ENCODE measurements at regions not wholly inside any gene's neighbourhood (a gene's known extent, or its start where the extent isn't known, plus 50 kb on each side); places are given as distances from the start of the nearest gene placed in this dataset.

GRCh38 chr5:147080391-147080790, 154.4 kb upstream of the STK32A start:
- H3K36me3 ChIP-seq (ENCODE audit: low read depth), result no peaks in the 10 kb centered on the region
- intact Hi-C loops (cut with DNase I, micrococcal nuclease), result no loop called here
- no peaks in the 10 kb centered on the region for H3K9me3 ChIP-seq
- H3K4me3 ChIP-seq, result no peak overlapping the region
- no peaks in the 10 kb centered on the region for H3K4me1 ChIP-seq (ENCODE audit: low read depth)
- DNase-seq (no peak), ATAC-seq (no peak)
- TF ChIP-seq, protein P1, sequence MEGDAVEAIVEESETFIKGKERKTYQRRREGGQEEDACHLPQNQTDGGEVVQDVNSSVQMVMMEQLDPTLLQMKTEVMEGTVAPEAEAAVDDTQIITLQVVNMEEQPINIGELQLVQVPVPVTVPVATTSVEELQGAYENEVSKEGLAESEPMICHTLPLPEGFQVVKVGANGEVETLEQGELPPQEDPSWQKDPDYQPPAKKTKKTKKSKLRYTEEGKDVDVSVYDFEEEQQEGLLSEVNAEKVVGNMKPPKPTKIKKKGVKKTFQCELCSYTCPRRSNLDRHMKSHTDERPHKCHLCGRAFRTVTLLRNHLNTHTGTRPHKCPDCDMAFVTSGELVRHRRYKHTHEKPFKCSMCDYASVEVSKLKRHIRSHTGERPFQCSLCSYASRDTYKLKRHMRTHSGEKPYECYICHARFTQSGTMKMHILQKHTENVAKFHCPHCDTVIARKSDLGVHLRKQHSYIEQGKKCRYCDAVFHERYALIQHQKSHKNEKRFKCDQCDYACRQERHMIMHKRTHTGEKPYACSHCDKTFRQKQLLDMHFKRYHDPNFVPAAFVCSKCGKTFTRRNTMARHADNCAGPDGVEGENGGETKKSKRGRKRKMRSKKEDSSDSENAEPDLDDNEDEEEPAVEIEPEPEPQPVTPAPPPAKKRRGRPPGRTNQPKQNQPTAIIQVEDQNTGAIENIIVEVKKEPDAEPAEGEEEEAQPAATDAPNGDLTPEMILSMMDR (IDR thresholded peaks at IDR 0.05), result no peak

GRCh38 chr5:147081311-147081764, 153.5 kb upstream of the STK32A start:
- TF ChIP-seq, protein P1 (IDR thresholded peaks at IDR 0.05), result no peak
- H3K4me1 ChIP-seq (ENCODE audit: low read depth), result no peaks in the 10 kb centered on the region
- no peak overlapping the region for H3K4me3 ChIP-seq
- H3K36me3 ChIP-seq (ENCODE audit: low read depth), result no peaks in the 10 kb centered on the region
- no peak for DNase-seq
- intact Hi-C loops (cut with DNase I, micrococcal nuclease), result no loop called here
- no peaks in the 10 kb centered on the region for H3K9me3 ChIP-seq
- no peak for ATAC-seq

- TF ChIP-seq, protein P1 (IDR thresholded peaks at IDR 0.05), result no peak
- ATAC-seq (no peak), DNase-seq (no peak)
- intact Hi-C loops (cut with DNase I, micrococcal nuclease), result no loop called here
- no peaks in the 10 kb centered on the region for H3K9me3 ChIP-seq
- no peaks in the 10 kb centered on the region for H3K4me1 ChIP-seq (ENCODE audit: low read depth)
- no peak overlapping the region for H3K4me3 ChIP-seq
- no peaks in the 10 kb centered on the region for H3K36me3 ChIP-seq (ENCODE audit: low read depth)
These were observed 150.1 kb upstream of the STK32A start for GRCh38 chr5:147084702-147085101.

- Histone ChIP-seq H3K4me1 (ENCODE audit: low read depth) (no peaks in the 10 kb centered on the region), H3K4me3 (no peak overlapping the region), H3K9me3 (no peaks in the 10 kb centered on the region), H3K36me3 (ENCODE audit: low read depth) (no peaks in the 10 kb centered on the region)
- ATAC-seq, result no peak
- TF ChIP-seq, protein P1 (IDR thresholded peaks at IDR 0.05), result no peak
- intact Hi-C loops (cut with DNase I, micrococcal nuclease), result no loop called here
- no peak for DNase-seq
These were observed 149.4 kb upstream of the STK32A start for GRCh38 chr5:147085409-147085808.

- intact Hi-C loops (cut with DNase I, micrococcal nuclease), result no loop called here
- TF ChIP-seq, protein P1 (IDR thresholded peaks at IDR 0.05), result no peak
- no peaks in the 10 kb centered on the region for H3K36me3 ChIP-seq (ENCODE audit: low read depth)
- DNase-seq, result no peak
- no peak for ATAC-seq
- no peak overlapping the region for H3K4me3 ChIP-seq
- no peaks in the 10 kb centered on the region for H3K9me3 ChIP-seq
- H3K4me1 ChIP-seq (ENCODE audit: low read depth), result no peaks in the 10 kb centered on the region
These were observed 142.8 kb upstream of the STK32A start for GRCh38 chr5:147092044-147092443.

- no peak overlapping the region for H3K4me3 ChIP-seq
- H3K9me3 ChIP-seq, result no peaks in the 10 kb centered on the region
- ATAC-seq, result no peak
- no peaks in the 10 kb centered on the region for H3K4me1 ChIP-seq (ENCODE audit: low read depth)
- no peaks in the 10 kb centered on the region for H3K36me3 ChIP-seq (ENCODE audit: low read depth)
- TF ChIP-seq, protein P1 (IDR thresholded peaks at IDR 0.05), result no peak
- no peak for DNase-seq
- intact Hi-C loops (cut with DNase I, micrococcal nuclease), result no loop called here
These were observed 141.7 kb upstream of the STK32A start for GRCh38 chr5:147093138-147093537.
